ENCODE measurements at regions not wholly inside any gene's neighbourhood (a gene's known extent, or its start where the extent isn't known, plus 50 kb on each side); places are given as distances from the start of the nearest gene placed in this dataset.

DNA sequence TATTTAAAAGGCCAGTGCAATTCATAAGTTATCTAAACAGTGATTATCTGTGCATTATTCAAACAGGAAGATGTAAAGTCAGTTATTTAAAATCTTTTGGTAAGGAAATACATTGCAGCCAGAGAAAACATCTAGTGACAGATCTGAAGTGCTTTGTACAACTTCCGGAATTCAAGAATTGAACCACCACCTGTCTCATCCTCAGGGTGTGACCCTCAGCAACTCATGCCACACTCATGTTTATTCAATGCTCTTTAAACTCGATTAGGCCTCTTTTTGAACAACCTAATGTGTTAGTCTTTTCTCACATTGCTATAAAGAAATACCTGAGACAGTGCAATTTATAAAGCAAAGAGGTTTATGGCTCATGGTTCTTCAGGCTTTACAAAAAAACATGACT is 62.6 kb upstream of the GGTLC1 start:
- H3K27ac ChIP-seq (ENCODE audit: extremely low read depth, low read depth, low read length): no peak overlapping the region
- no peak for ATAC-seq
- no peaks in the 10 kb centered on the region; a peak in 1 of 5 replicates for H3K27me3 ChIP-seq (ENCODE audit: control insufficient read depth in 2 of 2, insufficient read depth in 2 of 2, low read length in 2 of 2)
- no peak overlapping the region for H2AFZ ChIP-seq (ENCODE audit: low read depth, low read length)
- ChIA-PET POLR2A (no interaction called here), CTCF (ENCODE audit: low intra/inter-chr PET ratio) (no interaction called here)
- in situ Hi-C loops (cut with MboI): no loop called here
- no peak overlapping the region for H3K9ac ChIP-seq (ENCODE audit: insufficient read depth in 1 of 2, low read depth in 2 of 2, low read length in 2 of 2)
- no peaks in the 10 kb centered on the region for H3K9me1 ChIP-seq (ENCODE audit: control insufficient read depth, insufficient read depth, low read length)
- no TSS peak for BruUV-seq (replicated peaks)
- no peak for FAIRE-seq
- H3K4me3 ChIP-seq: no peak overlapping the region
- no peaks in the 10 kb centered on the region for H3K4me1 ChIP-seq (replicated peaks in 1 of 2; ENCODE audit: control insufficient read depth in 2 of 2, insufficient read depth in 2 of 2, low read length in 2 of 2)
- no peak overlapping the region for H3K4me2 ChIP-seq (ENCODE audit: insufficient read depth, low read length)
- no peaks in the 10 kb centered on the region for H4K20me1 ChIP-seq (replicated peaks; ENCODE audit: control insufficient read depth, insufficient read depth, low read length)
- H3K9me3 ChIP-seq (replicated peaks; ENCODE audit: control insufficient read depth, insufficient read depth, low read depth, low read length): no peaks in the 10 kb centered on the region
- no peak for DNase-seq (ENCODE audit: extremely low read depth in 1 of 4, low spot score in 3 of 4)
- H3K36me3 ChIP-seq (ENCODE audit: control insufficient read depth, insufficient read depth, low read length): no peaks in the 10 kb centered on the region
- intact Hi-C loops (cut with micrococcal nuclease): no loop called here
- H3K79me2 ChIP-seq (ENCODE audit: control insufficient read depth, insufficient read depth, low read length): no peaks in the 10 kb centered on the region
- 0% methylated on average over 1 of the region's 2 CpGs for WGBS (ENCODE audit: insufficient coverage, low coverage, missing lambda C conversion rate)
- TF ChIP-seq EZH2 (IDR thresholded peaks at IDR 0.05; ENCODE audit: borderline replicate concordance, low read depth, low read length) (no peak), PHB2 (IDR thresholded peaks at IDR 0.05; ENCODE audit: low read depth) (no peak), ZNF143 (CRISPR knock-in tag; IDR thresholded peaks at IDR 0.05) (no peak), MAFK (IDR thresholded peaks at IDR 0.05; ENCODE audit: low read length) (no peak), ZNF695 (CRISPR knock-in tag; IDR thresholded peaks at IDR 0.05) (no peak), BRCA1 (IDR thresholded peaks at IDR 0.05) (no peak), BRCA1 (CRISPR knock-in tag; IDR thresholded peaks at IDR 0.05) (no peak), ZNF197 (CRISPR knock-in tag; IDR thresholded peaks at IDR 0.05; ENCODE audit: low read depth) (no peak), C11orf30 (IDR thresholded peaks at IDR 0.05; ENCODE audit: low read depth) (no peak)
- TF ChIP-seq, protein P1, sequence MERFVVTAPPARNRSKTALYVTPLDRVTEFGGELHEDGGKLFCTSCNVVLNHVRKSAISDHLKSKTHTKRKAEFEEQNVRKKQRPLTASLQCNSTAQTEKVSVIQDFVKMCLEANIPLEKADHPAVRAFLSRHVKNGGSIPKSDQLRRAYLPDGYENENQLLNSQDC (CRISPR knock-in tag; IDR thresholded peaks at IDR 0.05): no peak
- TF ChIP-seq, protein P2, sequence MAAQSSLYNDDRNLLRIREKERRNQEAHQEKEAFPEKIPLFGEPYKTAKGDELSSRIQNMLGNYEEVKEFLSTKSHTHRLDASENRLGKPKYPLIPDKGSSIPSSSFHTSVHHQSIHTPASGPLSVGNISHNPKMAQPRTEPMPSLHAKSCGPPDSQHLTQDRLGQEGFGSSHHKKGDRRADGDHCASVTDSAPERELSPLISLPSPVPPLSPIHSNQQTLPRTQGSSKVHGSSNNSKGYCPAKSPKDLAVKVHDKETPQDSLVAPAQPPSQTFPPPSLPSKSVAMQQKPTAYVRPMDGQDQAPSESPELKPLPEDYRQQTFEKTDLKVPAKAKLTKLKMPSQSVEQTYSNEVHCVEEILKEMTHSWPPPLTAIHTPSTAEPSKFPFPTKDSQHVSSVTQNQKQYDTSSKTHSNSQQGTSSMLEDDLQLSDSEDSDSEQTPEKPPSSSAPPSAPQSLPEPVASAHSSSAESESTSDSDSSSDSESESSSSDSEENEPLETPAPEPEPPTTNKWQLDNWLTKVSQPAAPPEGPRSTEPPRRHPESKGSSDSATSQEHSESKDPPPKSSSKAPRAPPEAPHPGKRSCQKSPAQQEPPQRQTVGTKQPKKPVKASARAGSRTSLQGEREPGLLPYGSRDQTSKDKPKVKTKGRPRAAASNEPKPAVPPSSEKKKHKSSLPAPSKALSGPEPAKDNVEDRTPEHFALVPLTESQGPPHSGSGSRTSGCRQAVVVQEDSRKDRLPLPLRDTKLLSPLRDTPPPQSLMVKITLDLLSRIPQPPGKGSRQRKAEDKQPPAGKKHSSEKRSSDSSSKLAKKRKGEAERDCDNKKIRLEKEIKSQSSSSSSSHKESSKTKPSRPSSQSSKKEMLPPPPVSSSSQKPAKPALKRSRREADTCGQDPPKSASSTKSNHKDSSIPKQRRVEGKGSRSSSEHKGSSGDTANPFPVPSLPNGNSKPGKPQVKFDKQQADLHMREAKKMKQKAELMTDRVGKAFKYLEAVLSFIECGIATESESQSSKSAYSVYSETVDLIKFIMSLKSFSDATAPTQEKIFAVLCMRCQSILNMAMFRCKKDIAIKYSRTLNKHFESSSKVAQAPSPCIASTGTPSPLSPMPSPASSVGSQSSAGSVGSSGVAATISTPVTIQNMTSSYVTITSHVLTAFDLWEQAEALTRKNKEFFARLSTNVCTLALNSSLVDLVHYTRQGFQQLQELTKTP (IDR thresholded peaks at IDR 0.05; ENCODE audit: low read depth in 1 of 2, partially characterized antibody in 2 of 2): no peak
- TF ChIP-seq, protein P3, sequence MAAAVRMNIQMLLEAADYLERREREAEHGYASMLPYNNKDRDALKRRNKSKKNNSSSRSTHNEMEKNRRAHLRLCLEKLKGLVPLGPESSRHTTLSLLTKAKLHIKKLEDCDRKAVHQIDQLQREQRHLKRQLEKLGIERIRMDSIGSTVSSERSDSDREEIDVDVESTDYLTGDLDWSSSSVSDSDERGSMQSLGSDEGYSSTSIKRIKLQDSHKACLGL (CRISPR knock-in tag; IDR thresholded peaks at IDR 0.05; ENCODE audit: borderline replicate concordance, poor library complexity, severe bottlenecking): no peak
- TF ChIP-seq, protein P4, sequence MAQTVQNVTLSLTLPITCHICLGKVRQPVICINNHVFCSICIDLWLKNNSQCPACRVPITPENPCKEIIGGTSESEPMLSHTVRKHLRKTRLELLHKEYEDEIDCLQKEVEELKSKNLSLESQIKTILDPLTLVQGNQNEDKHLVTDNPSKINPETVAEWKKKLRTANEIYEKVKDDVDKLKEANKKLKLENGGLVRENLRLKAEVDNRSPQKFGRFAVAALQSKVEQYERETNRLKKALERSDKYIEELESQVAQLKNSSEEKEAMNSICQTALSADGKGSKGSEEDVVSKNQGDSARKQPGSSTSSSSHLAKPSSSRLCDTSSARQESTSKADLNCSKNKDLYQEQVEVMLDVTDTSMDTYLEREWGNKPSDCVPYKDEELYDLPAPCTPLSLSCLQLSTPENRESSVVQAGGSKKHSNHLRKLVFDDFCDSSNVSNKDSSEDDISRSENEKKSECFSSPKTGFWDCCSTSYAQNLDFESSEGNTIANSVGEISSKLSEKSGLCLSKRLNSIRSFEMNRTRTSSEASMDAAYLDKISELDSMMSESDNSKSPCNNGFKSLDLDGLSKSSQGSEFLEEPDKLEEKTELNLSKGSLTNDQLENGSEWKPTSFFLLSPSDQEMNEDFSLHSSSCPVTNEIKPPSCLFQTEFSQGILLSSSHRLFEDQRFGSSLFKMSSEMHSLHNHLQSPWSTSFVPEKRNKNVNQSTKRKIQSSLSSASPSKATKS (CRISPR knock-in tag; IDR thresholded peaks at IDR 0.05): no peak

Data from K562 (cell line).